Adipocyte (in vitro differentiated cells): ENCODE measurements at regions not wholly inside any gene's neighbourhood (a gene's known extent, or its start where the extent isn't known, plus 50 kb on each side); places are given as distances from the start of the nearest gene placed in this dataset.
"Not testable (repeated sequence)": the region's sequence is repeated elsewhere in the genome, so short reads cannot be mapped to it uniquely, and the experiment has no call there.

Experiments used
- DNase-seq: peaks from one replicate; pipeline ENCODE4 v3.0.0-alpha.2; 2015; ENCODE audit warnings: low read depth
- H3K27me3 ChIP-seq: replicated peaks from 2 replicates; pipeline ENCODE4 v1.7.0; 2013; ENCODE audit warnings: mild to moderate bottlenecking, low read length, moderate library complexity; ENCODE audit not compliant: control insufficient read depth, insufficient read depth
- H3K36me3 ChIP-seq: 2 replicates; pipeline ENCODE4 v1.7.0; 2013; ENCODE audit warnings: low read length, mild to moderate bottlenecking, moderate library complexity; ENCODE audit not compliant: control insufficient read depth, insufficient read depth, severe bottlenecking
- H3K4me1 ChIP-seq: 2 replicates; pipeline ENCODE4 v1.7.0; 2013; ENCODE audit warnings: mild to moderate bottlenecking, low read length, moderate library complexity; ENCODE audit not compliant: control insufficient read depth, insufficient read depth
- H3K4me3 ChIP-seq: 2 replicates; pipeline ENCODE4 v1.7.0; 2013; ENCODE audit warnings: mild to moderate bottlenecking, low read length, moderate library complexity
- H3K9ac ChIP-seq: 2 replicates; pipeline ENCODE4 v1.7.0; 2013; ENCODE audit warnings: mild to moderate bottlenecking, low read length, moderate library complexity
- H3K9me3 ChIP-seq: 2 replicates; pipeline ENCODE4 v1.7.0; 2013; ENCODE audit warnings: mild to moderate bottlenecking, low read length, moderate library complexity; ENCODE audit not compliant: control insufficient read depth

DNA sequence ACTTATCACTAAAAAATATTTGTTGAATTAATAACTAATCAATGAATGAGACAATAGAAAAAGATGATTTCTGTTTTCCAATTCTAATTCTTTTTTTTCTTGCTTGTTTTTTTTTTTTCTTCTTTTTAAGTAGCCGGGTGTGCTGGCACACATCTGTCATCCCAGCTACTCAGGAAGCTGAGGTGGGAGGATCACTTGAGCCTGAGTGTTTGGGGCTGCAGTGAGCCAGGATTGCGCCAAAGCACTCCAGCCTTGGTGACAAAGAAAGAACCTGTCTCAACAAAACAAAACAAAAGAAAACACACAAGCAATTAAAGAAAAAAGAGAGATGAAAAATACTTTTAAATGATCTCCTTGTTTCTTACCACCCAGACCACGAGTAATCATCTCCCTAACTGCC, 1109.3 kb downstream of the REEP3 start:
- DNase-seq, result no peak
- no peaks in the 10 kb centered on the region for H3K27me3 ChIP-seq
- H3K9me3 ChIP-seq, result peaks cover 2% of the 10 kb centered on the region
- no peak overlapping the region for H3K4me3 ChIP-seq
- no peaks in the 10 kb centered on the region for H3K4me1 ChIP-seq
- no peak overlapping the region for H3K9ac ChIP-seq
- H3K36me3 ChIP-seq, result no peaks in the 10 kb centered on the region

DNA sequence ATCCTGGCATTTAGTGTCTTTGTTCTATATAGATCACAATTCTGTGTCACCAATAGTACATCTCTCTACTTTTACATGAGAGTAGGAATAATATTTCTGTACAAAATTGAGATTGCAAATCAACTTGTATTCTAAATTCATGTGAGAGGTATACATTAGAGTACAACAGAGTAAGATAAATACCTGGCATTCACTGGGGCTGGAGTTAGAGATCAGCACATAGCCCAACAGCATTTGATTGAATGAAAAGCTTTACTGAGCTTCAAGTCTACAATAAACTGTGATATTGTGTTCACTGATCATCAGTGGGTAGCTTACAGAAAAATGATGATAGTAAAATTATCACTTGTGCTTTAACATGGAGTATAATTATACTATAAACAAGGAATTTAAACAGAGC, 1114.7 kb downstream of the REEP3 start:
- no peak overlapping the region for H3K9ac ChIP-seq
- no peak overlapping the region for H3K4me3 ChIP-seq
- no peaks in the 10 kb centered on the region for H3K27me3 ChIP-seq
- no peak for DNase-seq
- H3K9me3 ChIP-seq, result no peaks in the 10 kb centered on the region
- no peaks in the 10 kb centered on the region for H3K4me1 ChIP-seq
- H3K36me3 ChIP-seq, result no peaks in the 10 kb centered on the region

DNA sequence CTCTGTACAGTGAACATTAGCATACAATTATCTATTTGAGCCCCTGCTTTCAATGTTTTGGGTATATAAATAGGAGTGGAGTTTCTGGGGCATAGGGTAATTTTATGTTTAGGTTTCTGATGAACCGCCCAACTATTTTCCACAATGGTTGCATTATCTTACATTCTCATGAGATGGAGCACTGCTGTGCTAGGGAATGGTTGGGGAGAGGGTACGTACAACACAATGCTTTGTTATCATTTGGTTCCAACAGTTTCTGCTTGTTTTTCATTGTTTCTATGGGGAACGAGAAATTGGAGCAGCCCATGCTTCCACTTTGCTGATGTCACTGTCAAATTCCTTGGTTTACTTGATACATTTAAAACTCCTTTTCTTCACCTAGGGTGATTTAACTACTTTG, 1115.3 kb downstream of the REEP3 start:
- Histone ChIP-seq H3K4me1 (no peaks in the 10 kb centered on the region), H3K9me3 (no peaks in the 10 kb centered on the region), H3K4me3 (no peak overlapping the region), H3K9ac (no peak overlapping the region), H3K36me3 (no peaks in the 10 kb centered on the region), H3K27me3 (no peaks in the 10 kb centered on the region)
- DNase-seq, result no peak

DNA sequence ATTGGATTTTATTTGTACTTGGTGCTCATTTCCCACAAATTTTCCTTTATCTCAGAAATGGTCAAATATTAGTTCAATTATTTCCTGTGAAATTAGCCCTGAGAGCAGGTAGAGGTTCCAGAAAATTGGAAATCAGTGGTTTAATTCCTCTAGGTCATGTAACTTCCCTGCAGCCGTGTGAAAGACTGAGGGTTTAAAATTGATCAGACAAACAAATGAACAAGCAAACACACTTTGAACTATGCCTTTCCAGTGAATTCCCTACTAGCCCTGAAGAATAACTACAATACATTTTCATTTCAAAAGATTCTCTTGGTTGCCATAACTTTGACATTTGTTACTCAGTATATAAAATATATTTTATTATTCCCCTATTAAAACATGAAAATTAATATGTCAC, 1116.7 kb downstream of the REEP3 start:
- no peak for DNase-seq
- Histone ChIP-seq H3K9me3 (no peaks in the 10 kb centered on the region), H3K9ac (no peak overlapping the region), H3K4me3 (no peak overlapping the region), H3K36me3 (no peaks in the 10 kb centered on the region), H3K4me1 (no peaks in the 10 kb centered on the region), H3K27me3 (no peaks in the 10 kb centered on the region)

DNA sequence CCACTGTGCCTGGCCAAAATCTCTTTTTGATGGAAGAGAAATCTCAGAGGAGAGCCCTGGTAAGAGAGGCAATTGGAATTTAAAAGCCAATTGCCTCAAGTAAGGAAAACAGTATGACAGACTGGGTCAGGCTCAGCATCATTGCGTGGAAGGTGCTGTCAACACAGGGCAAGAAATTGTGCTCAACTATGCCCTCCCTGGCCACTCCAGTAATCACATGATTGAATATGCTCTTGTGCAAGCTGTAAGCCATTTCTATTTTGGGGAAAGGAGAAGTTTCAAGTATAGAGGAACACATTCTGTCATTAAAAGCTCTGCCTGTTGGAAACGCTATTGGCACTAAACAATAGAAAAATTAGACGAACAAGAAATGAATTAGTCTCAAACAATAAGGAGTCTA, 1127.7 kb downstream of the REEP3 start:
- H3K4me1 ChIP-seq, result no peaks in the 10 kb centered on the region
- H3K27me3 ChIP-seq, result no peaks in the 10 kb centered on the region
- no peak overlapping the region for H3K9ac ChIP-seq
- H3K4me3 ChIP-seq, result no peak overlapping the region
- H3K36me3 ChIP-seq, result no peaks in the 10 kb centered on the region
- DNase-seq, result no peak
- peaks cover 3% of the 10 kb centered on the region for H3K9me3 ChIP-seq

DNA sequence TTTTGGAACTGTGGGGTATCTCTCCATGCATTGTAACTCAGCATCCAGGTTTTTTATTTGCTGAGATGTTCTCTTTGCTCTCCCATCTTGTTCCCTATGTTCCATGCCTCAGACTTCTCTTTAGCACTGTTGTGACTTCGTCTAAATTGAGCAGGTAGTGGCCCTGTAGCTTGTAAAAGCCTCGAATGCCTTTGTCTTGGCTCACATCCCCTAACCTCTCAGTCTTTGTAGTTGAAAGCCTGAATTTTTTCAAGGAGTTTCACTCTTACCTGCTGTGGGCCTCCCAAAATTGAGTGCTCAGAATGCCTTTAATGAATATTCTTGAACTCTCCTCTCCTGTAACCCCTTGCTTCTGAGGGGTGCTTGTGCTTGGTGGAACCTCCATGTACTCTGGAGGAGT, 1137.3 kb downstream of the REEP3 start:
- H3K4me1 ChIP-seq, result no peaks in the 10 kb centered on the region

DNA sequence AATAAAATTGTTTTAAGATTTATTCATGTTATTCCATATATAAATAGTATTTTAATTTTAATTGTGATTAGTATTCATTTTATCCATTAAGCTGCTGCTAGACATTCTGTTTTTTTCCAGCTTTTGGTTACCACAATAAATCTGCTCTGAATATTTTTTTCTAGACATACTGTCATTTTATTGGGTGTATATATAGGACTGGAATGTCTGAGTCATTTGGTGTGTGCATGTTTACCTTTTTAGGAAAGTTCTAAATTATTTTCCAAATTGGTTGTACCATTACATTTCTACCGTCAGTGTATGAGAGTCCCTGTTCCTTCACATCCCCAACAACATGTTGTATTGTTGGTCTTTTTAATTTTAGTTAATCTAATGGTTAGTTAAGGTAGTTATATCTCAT, 1138.1 kb downstream of the REEP3 start:
- Histone ChIP-seq H3K27me3 (no peaks in the 10 kb centered on the region), H3K4me3 (no peak overlapping the region), H3K36me3 (no peaks in the 10 kb centered on the region), H3K9me3 (no peaks in the 10 kb centered on the region), H3K9ac (no peak overlapping the region), H3K4me1 (no peaks in the 10 kb centered on the region)
- no peak for DNase-seq

More for the DNA sequence above, 1137.3 kb downstream of the REEP3 start:
- no peak overlapping the region for H3K9ac ChIP-seq
- H3K9me3 ChIP-seq, result no peaks in the 10 kb centered on the region
- H3K27me3 ChIP-seq, result no peaks in the 10 kb centered on the region
- no peaks in the 10 kb centered on the region for H3K36me3 ChIP-seq
- no peak for DNase-seq
- no peak overlapping the region for H3K4me3 ChIP-seq

DNA sequence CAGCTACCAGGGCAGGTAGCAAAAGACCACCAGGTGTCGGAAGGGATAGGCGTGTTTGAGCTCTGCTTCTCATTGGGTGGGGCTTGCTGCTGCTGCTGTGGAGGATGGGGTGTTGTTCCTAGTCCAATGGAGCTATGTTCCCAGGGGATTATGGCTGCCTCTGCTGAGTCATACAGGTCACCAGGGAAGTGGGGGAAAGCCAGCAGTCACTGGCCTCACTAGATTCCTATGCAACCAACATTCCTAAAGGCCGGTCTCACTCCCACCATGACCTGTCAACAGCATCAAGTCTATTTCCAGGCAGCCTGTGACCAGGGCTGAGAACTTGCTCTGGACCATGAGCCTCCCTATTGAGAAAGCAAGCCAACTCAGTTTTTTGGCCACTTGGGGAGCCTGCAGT, 1160.8 kb downstream of the REEP3 start:
- H3K9ac ChIP-seq, result no peak overlapping the region
- no peak overlapping the region for H3K4me3 ChIP-seq
- no peaks in the 10 kb centered on the region for H3K27me3 ChIP-seq
- no peaks in the 10 kb centered on the region for H3K9me3 ChIP-seq
- DNase-seq, result no peak
- H3K36me3 ChIP-seq, result no peaks in the 10 kb centered on the region
- no peaks in the 10 kb centered on the region for H3K4me1 ChIP-seq

DNA sequence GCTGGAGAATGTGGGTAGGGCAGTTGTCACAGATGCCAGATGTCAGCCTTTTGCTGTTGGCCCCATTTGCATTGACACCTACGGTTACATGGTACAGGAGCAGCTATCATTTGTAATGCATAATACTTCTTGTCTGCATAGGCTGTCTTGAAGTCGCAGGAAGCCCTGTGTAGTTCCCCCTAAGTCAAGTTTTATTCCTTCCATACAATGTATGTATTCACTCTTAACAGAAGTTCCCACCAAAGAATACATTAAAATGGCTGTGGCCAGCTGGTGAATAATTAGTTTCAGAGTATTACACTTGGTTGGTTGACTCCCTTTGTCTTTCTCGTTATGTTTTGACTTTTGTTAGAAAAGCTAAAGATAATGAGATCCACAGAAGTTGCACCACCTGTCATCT, 1169.0 kb downstream of the REEP3 start:
- no peak for DNase-seq

DNA sequence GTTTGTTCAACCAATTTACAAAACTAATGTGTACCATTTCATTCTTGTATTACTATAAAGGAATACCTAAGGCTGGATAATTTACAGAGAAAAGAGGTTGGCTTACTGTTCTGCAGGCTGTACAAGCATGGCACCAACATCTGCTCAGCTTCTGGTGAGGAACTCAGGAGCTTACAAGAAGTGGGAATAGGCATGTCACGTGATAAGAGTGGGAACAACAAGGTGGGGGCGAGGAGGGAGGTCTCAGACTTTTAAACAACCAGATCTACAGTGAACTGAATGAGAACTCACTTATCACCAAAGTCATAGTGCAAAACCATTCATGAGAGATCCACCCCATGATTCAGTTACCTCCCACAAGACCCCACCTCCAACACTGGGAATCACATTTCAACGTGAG, 1178.0 kb downstream of the REEP3 start:
- H3K4me1 ChIP-seq, result no peaks in the 10 kb centered on the region
- no peak overlapping the region for H3K4me3 ChIP-seq
- H3K36me3 ChIP-seq, result no peaks in the 10 kb centered on the region
- H3K9ac ChIP-seq, result no peak overlapping the region
- H3K9me3 ChIP-seq, result no peaks in the 10 kb centered on the region
- no peak for DNase-seq
- H3K27me3 ChIP-seq, result no peaks in the 10 kb centered on the region

More for the DNA sequence above, 1169.0 kb downstream of the REEP3 start:
- H3K9me3 ChIP-seq, result no peaks in the 10 kb centered on the region
- no peaks in the 10 kb centered on the region for H3K4me1 ChIP-seq
- no peaks in the 10 kb centered on the region for H3K27me3 ChIP-seq
- H3K9ac ChIP-seq, result no peak overlapping the region
- no peak overlapping the region for H3K4me3 ChIP-seq
- no peaks in the 10 kb centered on the region for H3K36me3 ChIP-seq

DNA sequence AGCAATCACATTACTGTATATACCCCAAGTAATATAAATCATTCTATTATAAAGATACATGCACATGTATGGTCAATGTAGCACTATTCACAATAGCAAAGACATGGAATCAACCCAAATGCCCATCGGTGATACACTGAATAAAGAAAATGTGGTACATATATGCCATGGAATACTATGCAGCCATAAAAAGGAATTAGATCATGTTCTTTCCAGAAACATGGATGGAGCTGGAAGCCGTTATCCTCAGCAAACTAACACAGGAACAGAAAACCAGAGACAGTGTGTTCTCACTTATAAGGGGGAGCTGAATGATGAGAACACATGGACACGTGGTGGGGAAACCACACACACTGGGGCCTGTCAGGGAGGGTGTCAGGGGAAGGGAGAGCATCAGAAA, 1180.9 kb downstream of the REEP3 start:
- DNase-seq, H3K9me3 ChIP-seq, H3K4me3 ChIP-seq, H3K9ac ChIP-seq, H3K36me3 ChIP-seq, H3K27me3 ChIP-seq, H3K4me1 ChIP-seq: not testable (repeated sequence)

DNA sequence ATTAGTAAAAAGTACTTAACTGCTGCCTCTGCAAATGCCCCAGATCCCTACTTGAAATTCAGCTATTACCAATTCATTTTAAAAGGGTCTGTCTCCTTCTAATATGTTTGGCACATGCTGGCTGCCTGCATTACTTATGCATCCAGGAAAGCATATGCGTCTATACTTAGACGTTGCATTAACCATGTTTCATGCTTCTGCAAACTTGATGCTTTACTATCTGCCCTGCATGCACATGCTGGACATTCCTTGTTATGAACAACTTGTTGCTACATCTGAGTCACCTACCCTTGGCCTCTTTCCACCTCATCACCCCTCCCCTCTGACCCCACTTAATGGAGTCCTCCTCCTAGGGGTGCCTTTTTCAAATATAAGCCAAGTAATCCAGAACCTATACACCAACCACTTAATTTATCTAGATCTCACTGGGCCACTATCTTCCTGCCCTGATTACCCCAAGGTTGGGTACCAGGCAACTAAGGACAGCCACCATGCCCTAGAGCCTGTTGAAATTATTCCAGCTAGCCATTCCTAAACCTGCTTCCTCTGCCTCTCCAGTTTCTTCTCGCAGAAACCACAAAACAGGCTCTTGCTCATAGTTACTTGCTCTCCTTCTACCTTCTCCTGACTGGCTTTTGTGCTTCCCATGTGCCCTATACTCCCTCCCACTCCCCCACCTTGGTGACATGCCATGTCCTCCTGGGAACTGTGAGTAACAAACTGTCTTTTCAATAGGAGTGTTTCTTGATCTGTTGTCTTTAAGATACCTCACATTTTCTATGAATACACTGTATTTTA, 1187.9 kb downstream of the REEP3 start:
- Histone ChIP-seq H3K27me3 (no peaks in the 10 kb centered on the region), H3K36me3 (no peaks in the 10 kb centered on the region), H3K4me3 (no peak overlapping the region), H3K9me3 (no peaks in the 10 kb centered on the region), H3K9ac (no peak overlapping the region), H3K4me1 (no peaks in the 10 kb centered on the region)
- DNase-seq, result no peak
